IMR-90 (cell line): ENCODE measurements at regions not wholly inside any gene's neighbourhood (a gene's known extent, or its start where the extent isn't known, plus 50 kb on each side); places are given as distances from the start of the nearest gene placed in this dataset.

Source experiments
- ATAC-seq: fragments of 200-7000 bp; cut with Tn5 transposase; 2 replicates; pipeline ENCODE4 v1.9.1; 2020; ENCODE audit warnings: low read depth, mild to moderate bottlenecking, moderate library complexity
- BruUV-seq: library from RNA; stranded (reverse); fragments of 400-500 nt; replicated peaks from 2 replicates; lab custom pipeline; 2021; lab: Mats Ljungman, UMichigan
- CTCF ChIA-PET: fragments of 300-600 bp; formaldehyde crosslinking; extraction: SDS; loops from one replicate; lab custom pipeline; 2021; ENCODE audit warnings: antibody characterized with exemption; lab: Yijun Ruan, JAX
- POLR2A ChIA-PET: fragments of 300-600 bp; sonication (Branson Sonifier 250); formaldehyde crosslinking; loops from one replicate; lab custom pipeline; 2022; ENCODE audit warnings: antibody characterized with exemption; ENCODE audit not compliant: unreplicated experiment; lab: Charles Lee
- DNase-seq: peaks from one replicate; pipeline ENCODE4 v3.0.0; 2013
- H2AFZ ChIP-seq: replicated peaks from 2 replicates; pipeline ENCODE3; 2013; ENCODE audit warnings: low read length, mild to moderate bottlenecking; ENCODE audit not compliant: poor library complexity
- H2AK5ac ChIP-seq: 2 replicates; pipeline ENCODE4 v1.6.1; 2013; ENCODE audit warnings: low read depth, low read length, inconsistent platforms
- H2AK9ac ChIP-seq: replicated peaks from 2 replicates; pipeline ENCODE3; 2013; ENCODE audit warnings: mild to moderate bottlenecking, low read depth, low read length, moderate library complexity; ENCODE audit not compliant: poor library complexity
- H2BK120ac ChIP-seq: 2 replicates; pipeline ENCODE4 v1.6.1; 2013; ENCODE audit warnings: low read depth, low read length, inconsistent platforms
- H2BK15ac ChIP-seq: 3 replicates; pipeline ENCODE4 v1.6.1; 2013; ENCODE audit warnings: low read depth, low read length, inconsistent platforms
- H2BK20ac ChIP-seq: 2 replicates; pipeline ENCODE4 v1.6.1; 2013; ENCODE audit warnings: low read depth, mild to moderate bottlenecking, inconsistent platforms, low read length, moderate library complexity
- H2BK5ac ChIP-seq: 2 replicates; pipeline ENCODE4 v1.6.1; 2013; ENCODE audit warnings: mild to moderate bottlenecking, low read depth, low read length, inconsistent platforms; ENCODE audit not compliant: poor library complexity, severe bottlenecking
- H3K14ac ChIP-seq: replicated peaks from 2 replicates; pipeline ENCODE4 v1.6.1; 2013; ENCODE audit warnings: low read depth, low read length, inconsistent platforms
- H3K18ac ChIP-seq: 2 replicates; pipeline ENCODE4 v1.6.1; 2013; ENCODE audit warnings: low read depth, low read length, control low read depth
- H3K23ac ChIP-seq: 2 replicates; pipeline ENCODE4 v1.6.1; 2013; ENCODE audit warnings: low read depth, low read length, inconsistent platforms
- H3K27ac ChIP-seq: 2 replicates; pipeline ENCODE4 v1.5.1; 2013; ENCODE audit warnings: mild to moderate bottlenecking, control low read depth, low read length; ENCODE audit not compliant: insufficient read depth
- H3K27me3 ChIP-seq: 2 replicates; pipeline ENCODE4 v1.6.1; 2013; ENCODE audit warnings: low read length; ENCODE audit not compliant: control insufficient read depth, insufficient read depth
- H3K36me3 ChIP-seq: 2 replicates; pipeline ENCODE4 v1.6.1; 2013; ENCODE audit warnings: low read length, mixed read lengths; ENCODE audit not compliant: control insufficient read depth, insufficient read depth
- H3K4ac ChIP-seq: 2 replicates; pipeline ENCODE4 v1.6.1; 2013; ENCODE audit warnings: low read depth, low read length, inconsistent platforms
- H3K4me1 ChIP-seq: 2 replicates; pipeline ENCODE4 v1.6.1; 2013; ENCODE audit warnings: low read length, mixed read lengths; ENCODE audit not compliant: control insufficient read depth, insufficient read depth
- H3K4me2 ChIP-seq: 2 replicates; pipeline ENCODE4 v1.6.1; 2013; ENCODE audit warnings: low read depth, mild to moderate bottlenecking, control low read depth, low read length, moderate library complexity
- H3K4me3 ChIP-seq: 2 replicates; pipeline ENCODE4 v1.5.1; 2013; ENCODE audit warnings: low read depth, mild to moderate bottlenecking, control low read depth, low read length, moderate library complexity; ENCODE audit not compliant: insufficient read depth
- H3K56ac ChIP-seq: 2 replicates; pipeline ENCODE4 v1.6.1; 2013; ENCODE audit warnings: low read length, inconsistent platforms; ENCODE audit not compliant: insufficient read depth; ENCODE audit errors: extremely low read depth
- H3K79me1 ChIP-seq, 2 experiments: 2 replicates each; pipeline ENCODE4 v1.6.1; 2013; ENCODE audit warnings: low read length in 2 of 2, inconsistent platforms in 1 of 2, low read depth in 1 of 2
- H3K9ac ChIP-seq: 2 replicates; pipeline ENCODE4 v1.6.1; 2013; ENCODE audit warnings: low read depth, low read length, control low read depth
- H3K9me1 ChIP-seq: 2 replicates; pipeline ENCODE4 v1.6.1; 2013; ENCODE audit warnings: low read length, inconsistent platforms; ENCODE audit not compliant: insufficient read depth
- H3K9me3 ChIP-seq: 2 replicates; pipeline ENCODE4 v1.6.1; 2013; ENCODE audit warnings: low read length; ENCODE audit not compliant: control insufficient read depth, insufficient read depth
- H4K20me1 ChIP-seq: 2 replicates; pipeline ENCODE4 v1.6.1; 2013; ENCODE audit warnings: low read length, inconsistent platforms; ENCODE audit not compliant: insufficient read depth
- H4K5ac ChIP-seq: 2 replicates; pipeline ENCODE4 v1.6.1; 2013; ENCODE audit warnings: mild to moderate bottlenecking, low read depth, low read length, control low read depth
- H4K8ac ChIP-seq, 2 experiments: 2 replicates each; pipeline ENCODE4 v1.6.1; 2013; ENCODE audit warnings: low read depth in 2 of 2, low read length in 2 of 2, control low read depth in 1 of 2, inconsistent platforms in 1 of 2
- H4K91ac ChIP-seq: 2 replicates; pipeline ENCODE4 v1.6.1; 2013; ENCODE audit warnings: low read depth, low read length, inconsistent platforms; ENCODE audit not compliant: insufficient read depth
- BHLHE40 ChIP-seq: fragments of 150-350 bp; IDR thresholded peaks from 2 replicates; pipeline ENCODE4 v1.6.1; 2016; ENCODE audit warnings: mild to moderate bottlenecking, low read depth, low read length
- CEBPB ChIP-seq: IDR thresholded peaks from 2 replicates; pipeline ENCODE4 v1.6.1; 2012; ENCODE audit warnings: low read depth, low read length, improper control_type of control experiment
- CHD1 ChIP-seq: IDR thresholded peaks from 2 replicates; pipeline ENCODE4 v1.6.1; 2012; ENCODE audit warnings: low read depth, low read length, improper control_type of control experiment
- FOS ChIP-seq: fragments of 150-350 bp; IDR thresholded peaks from 2 replicates; pipeline ENCODE4 v1.6.1; 2016; ENCODE audit warnings: low read depth, low read length
- MAFK ChIP-seq: IDR thresholded peaks from 2 replicates; pipeline ENCODE4 v1.6.1; 2012; ENCODE audit warnings: low read depth, low read length, improper control_type of control experiment
- RCOR1 ChIP-seq: IDR thresholded peaks from 2 replicates; pipeline ENCODE4 v1.6.1; 2012; ENCODE audit warnings: mild to moderate bottlenecking, low read length, improper control_type of control experiment; ENCODE audit not compliant: insufficient replicate concordance
- WGBS, 2 experiments: methylation state at CpG; one replicate each; pipeline versions ENCODE4 v1.1.5 to v1.1.7; 2013; ENCODE audit warnings: missing lambda C conversion rate in 2 of 2; ENCODE audit not compliant: insufficient read length in 1 of 2; ENCODE audit errors: extremely low coverage in 2 of 2; 5-methylcytosine and 5-hydroxymethylcytosine counted together
- dilution Hi-C: fragments of 300-500 bp; cut with HindIII; formaldehyde crosslinking; loops from one replicate; pipeline ENCODE4 v1.14.3; 2018; ENCODE audit warnings: low sequenced_read_pairs; ENCODE audit not compliant: unreplicated experiment
- in situ Hi-C: fragments of 300-500 bp; cut with MboI; formaldehyde crosslinking; loops from 3 replicates; pipeline ENCODE4 v1.14.3; 2019; ENCODE audit warnings: low sequenced_read_pairs, inconsistent platforms, mixed read lengths
- intact Hi-C: fragments of 100-400 bp; cut with micrococcal nuclease; formaldehyde crosslinking; loops from 2 replicates; pipeline ENCODE4 v1.10.0; 2022

DNA sequence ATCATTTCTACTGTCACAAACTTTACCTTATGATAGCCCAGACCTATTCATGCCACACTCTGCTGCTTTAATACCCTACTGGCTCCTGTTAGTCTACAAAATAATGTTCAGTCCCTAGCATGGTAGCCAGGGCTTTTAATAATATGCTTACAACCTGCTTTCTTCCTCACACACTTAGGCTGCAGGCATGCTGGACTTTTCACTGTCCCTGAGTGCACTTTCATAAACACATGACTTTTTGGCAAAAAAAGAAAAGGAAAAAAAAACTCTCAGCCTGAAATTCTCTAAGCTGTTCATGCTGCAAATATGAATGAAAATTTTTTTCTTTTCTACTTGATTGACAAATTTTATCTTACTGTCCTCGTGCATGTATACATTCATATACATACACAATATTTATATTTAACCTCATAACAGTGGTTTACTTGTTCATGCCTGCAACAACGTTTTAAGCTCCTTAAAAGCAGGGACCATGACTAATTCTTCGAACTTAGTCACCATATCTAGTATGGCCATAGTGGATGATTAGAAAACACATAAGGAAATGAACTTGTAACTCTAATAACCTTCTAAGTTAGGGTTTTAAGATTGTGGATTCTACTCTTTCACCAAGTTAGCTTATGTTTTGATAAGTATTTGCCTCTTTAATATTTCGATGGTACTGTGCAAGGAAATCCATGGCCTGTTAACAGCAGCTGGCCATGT, 229.5 kb downstream of the SPCS3 start:
- in situ Hi-C loops: no loop called here
- no peak overlapping the region for H2AFZ ChIP-seq
- POLR2A ChIA-PET: no interaction called here

More for the DNA sequence above, 229.5 kb downstream of the SPCS3 start:
- TF ChIP-seq MAFK (no peak), CHD1 (no peak), FOS (no peak; the same call in 1 of the 2 replicates), BHLHE40 (no peak), RCOR1 (no peak), CEBPB (no peak)
- Histone ChIP-seq H3K9ac (no peak overlapping the region), H4K20me1 (no peaks in the 10 kb centered on the region), H2AK9ac (no peak overlapping the region), H3K79me1 (no peaks in the 10 kb centered on the region), H2BK15ac (peak overlapping the region; percentile 63; the same call in 1 of the 3 replicates), H3K4me1 (peaks cover 14% of the 10 kb centered on the region), H2BK20ac (peak overlapping the region; percentile 66; the same call in 1 of the 2 replicates), H4K5ac (no peak overlapping the region; the same call in 1 of the 2 replicates), H3K9me3 (no peaks in the 10 kb centered on the region), H3K9me1 (peaks cover 11% of the 10 kb centered on the region), H4K8ac (peak overlapping the region in 1 of 2 experiments; percentile 68; a peak in 2 of 4 replicates), H3K27ac (no peak overlapping the region), H2AK5ac (peak overlapping the region; percentile 57; the same call in 1 of the 2 replicates), H3K56ac (no peak overlapping the region), H3K4me3 (no peak overlapping the region), H3K18ac (peak overlapping the region; percentile 86; the same call in 1 of the 2 replicates), H2BK120ac (peak overlapping the region; percentile 86), H3K4ac (peak overlapping the region; percentile 64), H2BK5ac (peak overlapping the region; percentile 90), H3K14ac (peak overlapping the region; percentile 79; the same call in 1 of the 2 replicates), H3K27me3 (no peaks in the 10 kb centered on the region), H4K91ac (peak overlapping the region; percentile 67), H3K23ac (peak overlapping the region; percentile 57; the same call in 1 of the 2 replicates), H3K36me3 (no peaks in the 10 kb centered on the region), H3K4me2 (peak overlapping the region; percentile 70; the same call in 1 of the 2 replicates)
- ATAC-seq (peak; percentile 62), DNase-seq (peak; percentile 84)
- CTCF ChIA-PET: interaction anchor here (1.0 to 1.4 kb wide), 2 partner anchors 10 to 633 kb away, joined by 4 to 7 read pairs; no protein-coding TSS in a partner anchor
- WGBS, 2 experiments: no CpG with 5 or more reads among the region's 4 CpGs
- intact Hi-C loops: loop anchor here (5.0 kb wide), 2 partner anchors 107 to 172 kb away; no protein-coding TSS in a partner anchor
- BruUV-seq: no TSS peak
- dilution Hi-C loops: no loop called here
